Stimulated activated memory B cell treated with anti-CD40 and anti-IgM and Interleukin-4, amounts not matched to agents 10 μg/mL and 1 μg/mL and 100 μg/mL, for 72 hours (primary cell): ENCODE measurements at regions not wholly inside any gene's neighbourhood (a gene's known extent, or its start where the extent isn't known, plus 50 kb on each side); places are given as distances from the start of the nearest gene placed in this dataset.

ENCODE experiments used
- ATAC-seq: fragments of 150-1000 bp; cut with Tn5 transposase; 2 replicates; pipeline ENCODE4 v1.10.0; 2021
- H3K27ac Mint-ChIP-seq: one replicate; pipeline ENCODE4 v1.8.0; 2022; ENCODE audit warnings: mild to moderate bottlenecking, mixed read lengths
- H3K27me3 Mint-ChIP-seq: one replicate; pipeline ENCODE4 v1.8.0; 2022; ENCODE audit warnings: mixed read lengths
- H3K36me3 Mint-ChIP-seq: one replicate; pipeline ENCODE4 v1.8.0; 2022; ENCODE audit warnings: mixed read lengths
- H3K4me1 Mint-ChIP-seq: one replicate; pipeline ENCODE4 v1.8.0; 2022; ENCODE audit warnings: mixed read lengths
- H3K4me3 Mint-ChIP-seq: one replicate; pipeline ENCODE4 v1.8.0; 2022; ENCODE audit warnings: mild to moderate bottlenecking, moderate library complexity, mixed read lengths
- H3K9me3 Mint-ChIP-seq: one replicate; pipeline ENCODE4 v1.8.0; 2022; ENCODE audit warnings: mixed read lengths

DNA sequence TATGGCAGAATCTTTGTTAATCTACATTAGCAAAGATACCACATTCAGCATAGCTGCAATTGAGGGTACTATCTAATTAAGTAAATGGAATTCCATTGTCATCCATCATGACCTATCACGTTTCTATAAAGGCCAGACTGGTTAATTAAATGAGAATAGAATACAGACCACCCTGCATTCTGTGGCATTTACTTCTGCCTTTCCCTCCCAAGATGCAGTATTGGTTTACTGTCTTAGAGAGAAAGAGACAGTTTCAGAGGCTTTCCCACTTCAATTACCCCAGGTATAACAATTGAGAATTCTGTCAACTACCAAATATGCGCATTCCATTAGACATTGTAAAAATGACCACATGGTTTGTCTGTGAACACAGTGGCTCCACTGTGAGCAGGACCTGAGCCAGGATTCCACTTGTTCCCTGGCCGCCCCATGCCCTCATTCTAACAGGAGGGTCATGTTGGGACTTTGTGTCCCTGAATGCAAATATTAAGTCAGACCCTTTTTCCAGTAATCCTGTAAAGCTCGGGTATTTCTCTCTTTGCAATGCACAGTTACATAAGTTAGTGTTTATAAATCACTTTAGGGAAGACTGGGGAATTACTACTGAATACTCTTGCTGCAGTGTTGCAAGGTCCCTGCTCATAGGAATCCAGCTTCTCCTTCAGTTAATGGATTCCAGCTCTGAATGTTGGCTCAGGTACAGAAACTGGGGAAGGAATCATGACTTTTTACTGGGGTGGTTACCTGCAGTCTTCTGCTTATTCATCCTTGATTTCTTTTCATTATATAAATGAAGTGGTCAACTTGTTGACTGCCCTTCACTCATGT lies 261.0 kb downstream of the PDGFC start:
- Mint-ChIP-seq H3K4me3 (no peak overlapping the region), H3K27me3 (no peaks in the 10 kb centered on the region), H3K36me3 (no peaks in the 10 kb centered on the region), H3K27ac (no peak overlapping the region), H3K4me1 (no peaks in the 10 kb centered on the region), H3K9me3 (no peaks in the 10 kb centered on the region)
- ATAC-seq = no peak

- Mint-ChIP-seq H3K4me3 (no peak overlapping the region), H3K27me3 (no peaks in the 10 kb centered on the region), H3K9me3 (no peaks in the 10 kb centered on the region), H3K4me1 (no peaks in the 10 kb centered on the region), H3K27ac (no peak overlapping the region), H3K36me3 (no peaks in the 10 kb centered on the region)
- ATAC-seq = no peak
Measured at GRCh38 chr4:156705311-156705710, 266.3 kb downstream of the PDGFC start.

DNA sequence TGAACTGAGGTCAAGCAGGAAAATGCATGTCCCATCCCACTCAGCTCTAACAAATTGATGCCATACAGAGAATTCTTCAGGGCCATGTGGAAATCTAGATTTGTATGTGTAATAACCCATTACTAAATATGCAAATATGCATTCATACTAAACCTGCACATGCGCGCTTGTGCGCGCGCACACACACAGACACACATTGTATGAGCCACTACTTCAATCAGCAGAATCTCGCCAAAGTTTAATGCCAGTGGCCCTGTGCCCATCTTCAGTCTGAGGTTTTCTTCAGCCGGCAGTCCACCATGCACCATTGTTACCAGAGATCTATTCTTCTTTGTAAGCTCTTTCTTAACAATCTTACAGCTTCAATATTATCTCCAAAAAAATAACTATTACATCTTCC lies 276.4 kb downstream of the PDGFC start:
- Mint-ChIP-seq H3K27ac (no peak overlapping the region), H3K4me3 (no peak overlapping the region), H3K27me3 (no peaks in the 10 kb centered on the region), H3K4me1 (no peaks in the 10 kb centered on the region), H3K9me3 (no peaks in the 10 kb centered on the region), H3K36me3 (no peaks in the 10 kb centered on the region)
- no peak for ATAC-seq

DNA sequence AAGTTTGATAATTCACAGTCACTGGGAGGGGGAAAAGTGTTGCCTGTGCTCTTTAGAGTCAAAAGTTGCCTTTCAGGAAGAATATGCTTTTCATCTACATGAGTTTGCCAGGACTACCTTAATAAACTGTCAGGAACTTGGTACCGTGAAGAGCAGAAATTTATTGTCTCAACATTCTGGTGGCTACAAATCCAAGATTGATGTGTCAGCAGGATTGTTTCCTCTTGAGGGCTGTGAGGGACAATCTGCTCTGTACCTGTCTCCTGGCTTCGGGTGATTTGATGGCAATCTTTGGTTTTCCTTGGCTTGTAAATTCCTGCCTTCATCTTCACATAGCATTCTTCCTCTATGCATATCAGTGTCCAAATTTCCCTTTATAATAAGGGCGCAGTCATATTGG lies 277.2 kb downstream of the PDGFC start:
- Mint-ChIP-seq H3K4me3 (no peak overlapping the region), H3K36me3 (no peaks in the 10 kb centered on the region)
- no peak for ATAC-seq

DNA sequence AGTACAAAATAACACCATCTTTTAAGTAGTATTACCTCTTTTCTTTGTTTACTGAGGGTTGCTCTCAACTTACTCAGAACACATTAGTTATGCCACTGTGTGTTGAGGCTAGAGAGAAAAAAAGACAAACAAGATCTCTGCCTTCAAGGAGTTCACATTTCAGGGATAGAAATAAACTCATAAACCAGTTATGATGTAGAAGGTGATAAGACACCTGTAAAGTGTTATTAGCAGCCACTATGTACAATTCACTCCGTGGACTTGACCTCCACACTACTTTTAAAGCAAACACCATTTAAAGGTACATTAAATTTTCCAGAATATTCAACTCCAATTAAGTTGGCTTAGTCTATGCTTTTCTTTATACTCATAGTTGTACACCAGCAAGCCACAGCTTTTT lies 278.0 kb downstream of the PDGFC start:
- H3K4me1 Mint-ChIP-seq = no peaks in the 10 kb centered on the region
- no peak overlapping the region for H3K4me3 Mint-ChIP-seq
- no peaks in the 10 kb centered on the region for H3K9me3 Mint-ChIP-seq
- H3K27ac Mint-ChIP-seq = no peak overlapping the region
- no peak for ATAC-seq
- no peaks in the 10 kb centered on the region for H3K36me3 Mint-ChIP-seq
- no peaks in the 10 kb centered on the region for H3K27me3 Mint-ChIP-seq

More for the DNA sequence above, 277.2 kb downstream of the PDGFC start:
- no peak overlapping the region for H3K27ac Mint-ChIP-seq
- H3K4me1 Mint-ChIP-seq = no peaks in the 10 kb centered on the region
- no peaks in the 10 kb centered on the region for H3K9me3 Mint-ChIP-seq
- no peaks in the 10 kb centered on the region for H3K27me3 Mint-ChIP-seq

- no peaks in the 10 kb centered on the region for H3K4me1 Mint-ChIP-seq
- H3K9me3 Mint-ChIP-seq = no peaks in the 10 kb centered on the region
- no peak for ATAC-seq
- H3K4me3 Mint-ChIP-seq = no peak overlapping the region
- H3K27me3 Mint-ChIP-seq = no peaks in the 10 kb centered on the region
- H3K36me3 Mint-ChIP-seq = no peaks in the 10 kb centered on the region
- H3K27ac Mint-ChIP-seq = no peak overlapping the region
Measured at GRCh38 chr4:156692016-156692415, 279.6 kb downstream of the PDGFC start.

DNA sequence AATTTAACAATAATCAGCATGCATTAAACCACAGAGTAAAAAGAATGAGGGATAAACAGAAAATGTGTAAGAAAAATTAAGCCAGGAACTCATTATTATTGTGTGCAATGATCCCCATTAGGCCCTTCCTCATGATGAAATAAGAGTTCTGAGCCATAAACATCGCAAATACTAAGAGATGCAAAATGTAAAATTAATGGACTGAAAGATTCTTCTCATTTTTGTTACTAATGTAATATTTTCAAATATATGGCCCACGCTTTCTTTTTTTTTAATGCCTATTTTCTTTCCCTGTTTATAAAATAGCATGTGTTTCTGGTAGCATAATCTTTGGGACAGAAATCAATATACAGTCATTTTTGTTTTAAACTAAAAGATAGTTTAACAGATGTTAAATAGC lies 281.0 kb downstream of the PDGFC start:
- Mint-ChIP-seq H3K4me1 (no peaks in the 10 kb centered on the region), H3K27ac (no peak overlapping the region), H3K27me3 (no peaks in the 10 kb centered on the region), H3K9me3 (peaks cover 2% of the 10 kb centered on the region), H3K4me3 (no peak overlapping the region), H3K36me3 (no peaks in the 10 kb centered on the region)
- no peak for ATAC-seq

- Mint-ChIP-seq H3K4me1 (no peaks in the 10 kb centered on the region), H3K9me3 (peaks cover 2% of the 10 kb centered on the region), H3K27ac (no peak overlapping the region), H3K4me3 (no peak overlapping the region), H3K36me3 (no peaks in the 10 kb centered on the region), H3K27me3 (no peaks in the 10 kb centered on the region)
- ATAC-seq = no peak
Measured at GRCh38 chr4:156686120-156686519, 285.5 kb downstream of the PDGFC start.

- H3K27me3 Mint-ChIP-seq = no peaks in the 10 kb centered on the region
- no peak overlapping the region for H3K4me3 Mint-ChIP-seq
- H3K4me1 Mint-ChIP-seq = no peaks in the 10 kb centered on the region
- no peaks in the 10 kb centered on the region for H3K36me3 Mint-ChIP-seq
- no peak overlapping the region for H3K27ac Mint-ChIP-seq
- peaks cover 2% of the 10 kb centered on the region for H3K9me3 Mint-ChIP-seq
- ATAC-seq = no peak
Measured at GRCh38 chr4:156685308-156685707, 286.3 kb downstream of the PDGFC start.

- H3K27me3 Mint-ChIP-seq = no peaks in the 10 kb centered on the region
- no peak overlapping the region for H3K27ac Mint-ChIP-seq
- H3K9me3 Mint-ChIP-seq = no peaks in the 10 kb centered on the region
- no peak for ATAC-seq
- no peaks in the 10 kb centered on the region for H3K4me1 Mint-ChIP-seq
- H3K36me3 Mint-ChIP-seq = no peaks in the 10 kb centered on the region
- no peak overlapping the region for H3K4me3 Mint-ChIP-seq
Measured at GRCh38 chr4:156677656-156678055, 293.9 kb downstream of the PDGFC start.

- Mint-ChIP-seq H3K9me3 (no peaks in the 10 kb centered on the region), H3K36me3 (no peaks in the 10 kb centered on the region), H3K4me1 (no peaks in the 10 kb centered on the region), H3K4me3 (no peak overlapping the region), H3K27ac (no peak overlapping the region), H3K27me3 (no peaks in the 10 kb centered on the region)
- no peak for ATAC-seq
Measured at GRCh38 chr4:156677131-156677531, 294.5 kb downstream of the PDGFC start.

- Mint-ChIP-seq H3K4me1 (no peaks in the 10 kb centered on the region), H3K4me3 (no peak overlapping the region), H3K27me3 (no peaks in the 10 kb centered on the region), H3K9me3 (no peaks in the 10 kb centered on the region), H3K36me3 (no peaks in the 10 kb centered on the region), H3K27ac (no peak overlapping the region)
- no peak for ATAC-seq
Measured at GRCh38 chr4:156676116-156676851, 295.3 kb downstream of the PDGFC start.

DNA sequence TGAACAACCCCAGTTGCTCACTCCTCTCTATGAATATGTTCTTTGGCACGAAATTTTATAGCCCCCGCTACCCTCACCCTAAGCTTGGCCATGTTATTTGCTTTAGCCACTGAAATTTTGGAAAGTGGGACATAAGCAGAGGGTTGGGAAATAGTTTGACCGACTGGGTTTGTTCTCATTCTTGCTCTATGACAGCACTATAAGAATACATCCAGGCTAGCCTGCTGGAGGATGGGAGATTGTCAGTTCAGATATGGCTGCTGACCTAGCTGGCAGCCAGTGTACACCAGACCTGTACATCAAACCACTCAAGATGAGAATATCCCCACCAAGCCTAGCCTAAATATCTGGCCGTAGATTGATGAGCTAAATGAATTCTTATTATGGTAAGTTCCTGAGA lies 298.1 kb downstream of the PDGFC start:
- H3K4me1 Mint-ChIP-seq = no peaks in the 10 kb centered on the region
- no peaks in the 10 kb centered on the region for H3K27me3 Mint-ChIP-seq
- no peak overlapping the region for H3K4me3 Mint-ChIP-seq
- no peaks in the 10 kb centered on the region for H3K9me3 Mint-ChIP-seq
- ATAC-seq = no peak
- no peak overlapping the region for H3K27ac Mint-ChIP-seq
- H3K36me3 Mint-ChIP-seq = no peaks in the 10 kb centered on the region

DNA sequence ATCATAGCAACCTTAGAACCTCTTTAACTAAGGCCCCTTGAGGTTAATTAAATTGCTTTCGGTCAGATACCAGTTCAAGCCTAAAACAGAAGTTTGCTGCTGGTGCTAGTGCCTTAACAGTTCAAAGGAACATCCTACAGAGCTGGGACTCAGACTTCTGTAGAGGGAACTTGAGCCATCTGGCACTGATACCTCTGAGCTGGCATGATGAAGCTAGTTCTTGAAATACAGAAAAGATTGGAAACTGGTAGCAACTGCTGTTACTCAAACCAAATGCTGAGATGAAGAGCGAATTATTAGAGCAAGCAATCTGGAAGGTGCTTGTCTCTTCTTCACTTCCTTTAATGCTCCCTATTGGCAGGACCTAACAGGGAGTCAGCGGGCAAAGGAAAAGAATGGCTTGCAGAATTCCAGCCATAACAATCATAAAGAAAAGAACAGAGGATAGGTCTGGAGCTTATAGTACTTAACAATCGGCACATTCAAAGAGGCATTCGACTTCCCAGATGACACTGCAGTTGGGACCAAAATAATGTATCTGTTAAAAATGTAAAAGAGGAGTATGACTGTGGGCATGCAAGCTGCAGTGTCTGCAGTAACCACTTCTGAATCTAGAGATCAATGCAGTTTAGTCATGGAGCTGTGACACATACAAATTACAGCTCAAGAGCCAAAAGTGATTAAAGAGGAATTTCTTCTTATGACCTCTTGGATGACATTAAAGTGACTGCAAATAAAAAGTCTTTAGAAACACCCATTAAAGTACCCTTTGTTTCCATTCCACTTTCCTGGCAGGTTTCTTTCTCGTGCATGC lies 298.9 kb downstream of the PDGFC start:
- no peak for ATAC-seq

GRCh38 chr4:156665780-156666366 lies 305.7 kb downstream of the PDGFC start:
- H3K9me3 Mint-ChIP-seq = peaks cover 3% of the 10 kb centered on the region
- no peak overlapping the region for H3K27ac Mint-ChIP-seq
- H3K27me3 Mint-ChIP-seq = no peaks in the 10 kb centered on the region
- H3K36me3 Mint-ChIP-seq = no peaks in the 10 kb centered on the region
- no peak for ATAC-seq
- no peaks in the 10 kb centered on the region for H3K4me1 Mint-ChIP-seq
- H3K4me3 Mint-ChIP-seq = no peak overlapping the region

More for the DNA sequence above, 298.9 kb downstream of the PDGFC start:
- H3K27ac Mint-ChIP-seq = no peak overlapping the region
- no peaks in the 10 kb centered on the region for H3K27me3 Mint-ChIP-seq
- H3K9me3 Mint-ChIP-seq = no peaks in the 10 kb centered on the region
- H3K4me3 Mint-ChIP-seq = no peak overlapping the region
- H3K4me1 Mint-ChIP-seq = no peaks in the 10 kb centered on the region
- no peaks in the 10 kb centered on the region for H3K36me3 Mint-ChIP-seq
